GM11168 (cell line): ENCODE measurements at regions not wholly inside any gene's neighbourhood (a gene's known extent, or its start where the extent isn't known, plus 50 kb on each side); places are given as distances from the start of the nearest gene placed in this dataset.
"Not testable (repeated sequence)": the region's sequence is repeated elsewhere in the genome, so short reads cannot be mapped to it uniquely, and the experiment has no call there.

Experiments
- in situ Hi-C: fragments of 300-500 bp; cut with MboI; formaldehyde crosslinking; loops from one replicate; pipeline ENCODE4 v1.12.0; 2022; ENCODE audit warnings: low sequenced_read_pairs; ENCODE audit not compliant: unreplicated experiment

GRCh38 chr5:58181578-58182286, 278.2 kb downstream of the PLK2 start:
- in situ Hi-C loops: no loop called here

GRCh38 chr5:58172946-58173345, 286.9 kb downstream of the PLK2 start:
- in situ Hi-C loops: no loop called here

GRCh38 chr5:58165152-58165551, 294.7 kb downstream of the PLK2 start:
- in situ Hi-C loops: no loop called here

GRCh38 chr5:58161889-58162288, 298.0 kb downstream of the PLK2 start:
- in situ Hi-C loops: not testable (repeated sequence)

GRCh38 chr5:58156973-58157701, 302.7 kb downstream of the PLK2 start:
- in situ Hi-C loops: no loop called here

- in situ Hi-C loops: no loop called here
Measured at GRCh38 chr5:58156361-58156760, 303.5 kb downstream of the PLK2 start.

GRCh38 chr5:58153255-58153654, 306.6 kb downstream of the PLK2 start:
- in situ Hi-C loops: no loop called here

- in situ Hi-C loops: no loop called here
Measured at GRCh38 chr5:58151414-58151813, 308.5 kb downstream of the PLK2 start.

- in situ Hi-C loops: no loop called here
Measured at GRCh38 chr5:58150926-58151325, 309.0 kb downstream of the PLK2 start.

- in situ Hi-C loops: no loop called here
Measured at GRCh38 chr5:58149746-58150145, 310.1 kb downstream of the PLK2 start.

GRCh38 chr5:58149345-58149744, 310.5 kb downstream of the PLK2 start:
- in situ Hi-C loops: no loop called here

- in situ Hi-C loops: no loop called here
Measured at GRCh38 chr5:58148254-58148775, 311.6 kb downstream of the PLK2 start.

GRCh38 chr5:58145397-58145934, 314.4 kb downstream of the PLK2 start:
- in situ Hi-C loops: no loop called here

- in situ Hi-C loops: no loop called here
Measured at GRCh38 chr5:58143727-58144126, 316.2 kb downstream of the PLK2 start.

GRCh38 chr5:58143181-58143580, 316.7 kb downstream of the PLK2 start:
- in situ Hi-C loops: no loop called here

- in situ Hi-C loops: no loop called here
Measured at GRCh38 chr5:58138791-58139190, 321.1 kb downstream of the PLK2 start.

GRCh38 chr5:58136406-58136805, 323.5 kb downstream of the PLK2 start:
- in situ Hi-C loops: no loop called here

GRCh38 chr5:58135571-58136335, 324.1 kb downstream of the PLK2 start:
- in situ Hi-C loops: no loop called here

GRCh38 chr5:58133631-58134296, 326.1 kb downstream of the PLK2 start:
- in situ Hi-C loops: no loop called here

- in situ Hi-C loops: no loop called here
Measured at GRCh38 chr5:58133216-58133615, 326.7 kb downstream of the PLK2 start.
